SU-DHL-6 (cell line): ENCODE measurements at regions not wholly inside any gene's neighbourhood (a gene's known extent, or its start where the extent isn't known, plus 50 kb on each side); places are given as distances from the start of the nearest gene placed in this dataset.

Experiments used
- H2AFZ ChIP-seq: fragments of 200-600 bp; sonication (generic); 2 replicates; pipeline ENCODE4 v1.6.1; 2014; ENCODE audit warnings: low read depth, mild to moderate bottlenecking, moderate library complexity, mixed read lengths, antibody characterized with exemption, low read length; ENCODE audit not compliant: severe bottlenecking
- H3F3A ChIP-seq: fragments of 200-600 bp; shearing (Covaris generic); 2 replicates; pipeline ENCODE4 v1.6.0; 2016; ENCODE audit warnings: antibody characterized with exemption, mild to moderate bottlenecking; ENCODE audit not compliant: insufficient read depth
- H3K27ac ChIP-seq: fragments of 200-600 bp; sonication (generic); 2 replicates; pipeline ENCODE4 v1.5.1; 2016; ENCODE audit warnings: low read depth, mild to moderate bottlenecking, low read length, moderate library complexity, mixed read lengths
- H3K27me3 ChIP-seq: fragments of 200-600 bp; sonication (generic), shearing (Covaris generic); 2 replicates; pipeline ENCODE4 v1.6.0; 2014; ENCODE audit warnings: mild to moderate bottlenecking, low read length
- H3K36me3 ChIP-seq: fragments of 200-600 bp; sonication (generic); 2 replicates; pipeline ENCODE4 v1.6.1; 2014; ENCODE audit warnings: mild to moderate bottlenecking, low read length, mixed read lengths
- H3K4me2 ChIP-seq: fragments of 300-600, 200-600 bp; shearing (Covaris generic), sonication (generic); 2 replicates; pipeline ENCODE4 v1.6.0; 2014; ENCODE audit warnings: low read length, low read depth, mild to moderate bottlenecking; ENCODE audit not compliant: poor library complexity, severe bottlenecking
- H3K4me3 ChIP-seq: fragments of 200-600 bp; sonication (generic); 2 replicates; pipeline ENCODE4 v1.5.1; 2014; ENCODE audit warnings: antibody characterized with exemption, low read length, mild to moderate bottlenecking, mixed read lengths; ENCODE audit not compliant: insufficient read depth, poor library complexity, severe bottlenecking
- H3K79me2 ChIP-seq: fragments of 200-600 bp; sonication (generic); 2 replicates; pipeline ENCODE4 v1.6.1; 2014; ENCODE audit warnings: mild to moderate bottlenecking, low read length, moderate library complexity; ENCODE audit not compliant: insufficient read depth
- H3K9ac ChIP-seq: fragments of 200-600 bp; sonication (generic); 2 replicates; pipeline ENCODE4 v1.7.0; 2014; ENCODE audit warnings: mild to moderate bottlenecking, low read length
- H3K9me2 ChIP-seq: fragments of 200-600 bp; sonication (generic); replicated peaks from 2 replicates; pipeline ENCODE4 v1.6.1; 2014; ENCODE audit warnings: low read length; ENCODE audit not compliant: insufficient read depth
- H3K9me3 ChIP-seq: fragments of 200-600 bp; sonication (generic); 2 replicates; pipeline ENCODE4 v1.6.1; 2014; ENCODE audit warnings: low read length, mixed read lengths; ENCODE audit not compliant: insufficient read depth
- H4K20me1 ChIP-seq: fragments of 200-600 bp; sonication (generic); 2 replicates; pipeline ENCODE4 v1.6.1; 2014; ENCODE audit warnings: low read depth, mild to moderate bottlenecking, antibody characterized with exemption, low read length, moderate library complexity, mixed read lengths
- EZH2phosphoT487 ChIP-seq: fragments of 200-600 bp; sonication (generic), shearing (Covaris generic); conservative IDR thresholded peaks from 2 replicates; pipeline ENCODE4 v1.6.1; 2018; ENCODE audit warnings: mild to moderate bottlenecking, antibody characterized with exemption, low read length, moderate library complexity, mixed read lengths
- TF ChIP-seq, protein P1 (sequence below): fragments of 200-600 bp; sonication (generic); IDR thresholded peaks from one replicate; pipeline ENCODE4 v1.5.1; 2017; ENCODE audit warnings: antibody characterized with exemption, mild to moderate bottlenecking, low read length, moderate library complexity; ENCODE audit not compliant: insufficient read depth, poor library complexity, severe bottlenecking

DNA sequence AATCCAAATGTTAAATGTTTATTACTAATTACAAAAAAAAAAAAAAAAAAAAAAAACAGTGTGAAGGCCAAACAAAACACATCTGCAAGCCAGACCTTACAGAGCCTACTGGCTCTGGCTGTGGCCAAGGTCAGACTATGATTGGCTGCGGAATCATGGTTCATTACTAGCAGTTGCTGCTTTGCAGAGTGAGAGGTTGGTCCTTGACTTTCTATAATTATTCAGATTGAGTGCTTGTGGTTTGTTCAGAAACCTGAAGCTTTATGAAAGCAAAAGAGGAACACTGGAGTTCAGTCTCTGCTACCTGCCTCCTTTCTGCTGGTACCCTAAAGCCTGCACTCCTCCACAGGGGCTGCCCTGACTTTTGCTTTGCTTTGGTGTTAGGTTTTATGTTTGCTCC is 550.9 kb downstream of the BCL11B start:
- no peak overlapping the region for H2AFZ ChIP-seq
- no peak overlapping the region for H3K4me3 ChIP-seq
- no peak overlapping the region for H3K4me2 ChIP-seq
- no peaks in the 10 kb centered on the region for H3F3A ChIP-seq
- H3K9ac ChIP-seq = no peak overlapping the region
- H3K27ac ChIP-seq = no peak overlapping the region
- no peaks in the 10 kb centered on the region for H3K9me2 ChIP-seq
- H4K20me1 ChIP-seq = no peaks in the 10 kb centered on the region
- no peaks in the 10 kb centered on the region for H3K9me3 ChIP-seq
- H3K79me2 ChIP-seq = no peaks in the 10 kb centered on the region
- no peaks in the 10 kb centered on the region for H3K27me3 ChIP-seq
- H3K36me3 ChIP-seq = no peaks in the 10 kb centered on the region
- TF ChIP-seq EZH2phosphoT487 = no peak
- TF ChIP-seq, protein P1, sequence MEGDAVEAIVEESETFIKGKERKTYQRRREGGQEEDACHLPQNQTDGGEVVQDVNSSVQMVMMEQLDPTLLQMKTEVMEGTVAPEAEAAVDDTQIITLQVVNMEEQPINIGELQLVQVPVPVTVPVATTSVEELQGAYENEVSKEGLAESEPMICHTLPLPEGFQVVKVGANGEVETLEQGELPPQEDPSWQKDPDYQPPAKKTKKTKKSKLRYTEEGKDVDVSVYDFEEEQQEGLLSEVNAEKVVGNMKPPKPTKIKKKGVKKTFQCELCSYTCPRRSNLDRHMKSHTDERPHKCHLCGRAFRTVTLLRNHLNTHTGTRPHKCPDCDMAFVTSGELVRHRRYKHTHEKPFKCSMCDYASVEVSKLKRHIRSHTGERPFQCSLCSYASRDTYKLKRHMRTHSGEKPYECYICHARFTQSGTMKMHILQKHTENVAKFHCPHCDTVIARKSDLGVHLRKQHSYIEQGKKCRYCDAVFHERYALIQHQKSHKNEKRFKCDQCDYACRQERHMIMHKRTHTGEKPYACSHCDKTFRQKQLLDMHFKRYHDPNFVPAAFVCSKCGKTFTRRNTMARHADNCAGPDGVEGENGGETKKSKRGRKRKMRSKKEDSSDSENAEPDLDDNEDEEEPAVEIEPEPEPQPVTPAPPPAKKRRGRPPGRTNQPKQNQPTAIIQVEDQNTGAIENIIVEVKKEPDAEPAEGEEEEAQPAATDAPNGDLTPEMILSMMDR = no peak

GRCh38 chr14:98724734-98725133 is 547.3 kb downstream of the BCL11B start:
- no peaks in the 10 kb centered on the region for H3K36me3 ChIP-seq
- H4K20me1 ChIP-seq = no peaks in the 10 kb centered on the region
- H3K4me2 ChIP-seq = no peak overlapping the region
- H3K9me2 ChIP-seq = no peaks in the 10 kb centered on the region
- H3K9ac ChIP-seq = no peak overlapping the region
- no peaks in the 10 kb centered on the region for H3K79me2 ChIP-seq
- H3F3A ChIP-seq = no peaks in the 10 kb centered on the region
- no peak overlapping the region for H2AFZ ChIP-seq
- no peak for TF ChIP-seq EZH2phosphoT487
- TF ChIP-seq, protein P1 = no peak
- H3K27me3 ChIP-seq = no peaks in the 10 kb centered on the region
- H3K27ac ChIP-seq = no peak overlapping the region
- H3K4me3 ChIP-seq = no peak overlapping the region
- no peaks in the 10 kb centered on the region for H3K9me3 ChIP-seq

- H3K4me3 ChIP-seq = no peak overlapping the region
- no peak for TF ChIP-seq EZH2phosphoT487
- TF ChIP-seq, protein P1 = no peak
- H3K36me3 ChIP-seq = no peaks in the 10 kb centered on the region
- H2AFZ ChIP-seq = no peak overlapping the region
- no peak overlapping the region for H3K27ac ChIP-seq
- H3K79me2 ChIP-seq = no peaks in the 10 kb centered on the region
- H3F3A ChIP-seq = no peaks in the 10 kb centered on the region
- H4K20me1 ChIP-seq = no peaks in the 10 kb centered on the region
- no peaks in the 10 kb centered on the region for H3K9me2 ChIP-seq
- H3K27me3 ChIP-seq = no peaks in the 10 kb centered on the region
- H3K4me2 ChIP-seq = no peak overlapping the region
- H3K9ac ChIP-seq = no peak overlapping the region
- no peaks in the 10 kb centered on the region for H3K9me3 ChIP-seq
Measured at GRCh38 chr14:98725191-98725590, 546.8 kb downstream of the BCL11B start.
